GM12874 (cell line): ENCODE measurements at regions not wholly inside any gene's neighbourhood (a gene's known extent, or its start where the extent isn't known, plus 50 kb on each side); places are given as distances from the start of the nearest gene placed in this dataset.

Experiments used
- TF ChIP-seq, protein P1 (sequence below): IDR thresholded peaks from 2 replicates; pipeline ENCODE4 v1.5.1; 2011; ENCODE audit warnings: low read depth, mild to moderate bottlenecking, control low read depth, low read length, moderate library complexity; ENCODE audit not compliant: insufficient read depth

DNA sequence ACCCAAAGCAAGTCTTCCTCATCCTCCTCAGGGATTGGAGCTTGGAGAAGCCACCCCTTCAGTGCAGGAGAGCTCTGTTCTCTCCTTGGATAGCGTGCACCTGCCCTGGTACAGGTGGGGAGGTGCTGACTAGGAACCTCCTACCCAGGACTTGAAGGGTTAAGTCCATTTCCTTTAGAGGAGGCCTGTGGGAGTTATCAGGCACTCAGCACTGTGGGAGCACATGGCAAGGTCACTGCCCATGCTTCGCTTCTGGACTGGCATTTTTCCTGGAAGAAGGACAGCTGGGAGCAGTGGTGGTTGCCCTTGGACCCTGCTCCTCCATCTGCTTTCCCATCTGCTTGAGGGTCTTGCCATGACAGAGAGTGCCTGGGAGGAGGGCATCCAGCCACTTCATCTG is 142.8 kb downstream of the CXCL12 start:
- TF ChIP-seq, protein P1, sequence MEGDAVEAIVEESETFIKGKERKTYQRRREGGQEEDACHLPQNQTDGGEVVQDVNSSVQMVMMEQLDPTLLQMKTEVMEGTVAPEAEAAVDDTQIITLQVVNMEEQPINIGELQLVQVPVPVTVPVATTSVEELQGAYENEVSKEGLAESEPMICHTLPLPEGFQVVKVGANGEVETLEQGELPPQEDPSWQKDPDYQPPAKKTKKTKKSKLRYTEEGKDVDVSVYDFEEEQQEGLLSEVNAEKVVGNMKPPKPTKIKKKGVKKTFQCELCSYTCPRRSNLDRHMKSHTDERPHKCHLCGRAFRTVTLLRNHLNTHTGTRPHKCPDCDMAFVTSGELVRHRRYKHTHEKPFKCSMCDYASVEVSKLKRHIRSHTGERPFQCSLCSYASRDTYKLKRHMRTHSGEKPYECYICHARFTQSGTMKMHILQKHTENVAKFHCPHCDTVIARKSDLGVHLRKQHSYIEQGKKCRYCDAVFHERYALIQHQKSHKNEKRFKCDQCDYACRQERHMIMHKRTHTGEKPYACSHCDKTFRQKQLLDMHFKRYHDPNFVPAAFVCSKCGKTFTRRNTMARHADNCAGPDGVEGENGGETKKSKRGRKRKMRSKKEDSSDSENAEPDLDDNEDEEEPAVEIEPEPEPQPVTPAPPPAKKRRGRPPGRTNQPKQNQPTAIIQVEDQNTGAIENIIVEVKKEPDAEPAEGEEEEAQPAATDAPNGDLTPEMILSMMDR = no peak

DNA sequence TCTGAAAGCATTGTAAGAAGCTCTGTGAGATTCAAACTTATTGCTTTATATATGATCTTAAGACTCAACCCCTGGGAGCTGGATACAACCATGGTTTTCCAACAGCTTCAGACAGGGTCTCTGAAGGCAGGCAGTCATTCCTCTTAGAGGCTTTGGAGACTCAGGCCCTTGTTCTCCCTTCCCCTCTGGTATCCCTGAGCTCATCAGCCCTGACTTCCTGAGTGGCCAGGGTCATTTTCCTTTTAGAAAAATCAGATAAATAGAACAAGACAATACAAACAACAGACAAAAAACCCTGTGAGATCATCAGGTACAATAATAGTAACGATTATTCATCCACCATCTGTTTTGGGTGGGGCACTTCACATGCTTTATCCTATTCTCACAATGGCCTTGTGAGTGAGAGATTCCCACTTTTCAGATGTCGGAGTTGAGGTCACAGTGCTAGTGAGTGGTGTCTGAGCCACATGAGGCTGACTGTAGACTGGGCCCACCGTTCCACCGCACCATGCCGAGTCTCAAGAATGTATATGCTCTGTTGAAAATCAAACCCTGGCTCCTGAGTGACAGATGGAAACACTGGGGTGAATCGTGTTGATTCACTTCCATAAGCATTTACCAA is 144.2 kb downstream of the CXCL12 start:
- TF ChIP-seq, protein P1 = no peak

DNA sequence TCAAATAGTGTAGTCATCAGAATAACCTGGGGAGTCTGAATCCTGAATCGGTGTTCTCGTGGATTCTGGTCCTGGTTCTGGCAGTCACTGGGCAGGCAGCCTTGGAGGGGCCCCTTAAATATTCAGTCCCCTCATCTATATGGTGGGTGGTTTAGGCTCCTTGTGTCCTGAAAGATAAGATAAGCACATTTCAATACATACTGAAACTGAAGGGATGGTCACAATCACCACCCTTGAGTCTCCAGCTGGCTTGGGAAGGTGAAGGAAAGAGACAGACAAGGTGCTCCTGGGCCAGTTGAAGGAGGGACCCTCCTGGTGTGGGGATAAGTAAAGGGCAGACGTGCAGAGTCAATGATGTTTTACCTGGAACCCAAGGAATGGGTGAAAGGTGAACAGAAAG is 146.7 kb downstream of the CXCL12 start:
- TF ChIP-seq, protein P1 = no peak

DNA sequence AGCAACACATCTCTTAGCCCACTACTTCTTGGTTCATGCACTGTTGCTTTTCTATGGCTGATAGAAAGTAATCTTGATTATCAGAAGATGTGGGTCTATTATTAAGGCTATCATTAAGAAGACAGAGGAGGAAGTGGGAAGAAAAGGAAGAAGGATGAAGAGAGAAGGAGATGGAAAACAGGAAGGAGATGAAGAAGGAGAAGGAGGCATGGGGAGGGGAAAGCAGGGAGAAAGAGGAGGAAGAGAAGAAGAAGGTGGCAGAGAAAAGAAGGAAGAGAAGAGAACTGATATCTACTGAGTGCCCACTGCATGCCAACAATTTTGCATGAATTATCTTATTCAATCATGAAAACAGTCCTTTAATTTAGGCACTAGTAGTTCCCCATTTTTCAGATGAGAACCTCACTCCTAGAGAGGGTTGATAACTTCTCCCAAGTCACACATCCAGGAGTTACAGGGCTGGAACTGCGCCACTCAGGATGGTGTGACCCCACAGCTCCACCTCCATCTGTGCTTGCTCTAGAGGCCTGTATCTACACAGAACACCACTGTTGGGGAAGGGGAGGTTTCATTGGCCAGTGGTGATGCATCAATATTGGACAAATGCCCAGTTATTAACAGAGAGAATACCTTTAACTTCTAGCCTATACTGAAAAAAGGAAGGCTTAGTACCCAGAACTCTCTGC is 147.4 kb downstream of the CXCL12 start:
- TF ChIP-seq, protein P1 = no peak

DNA sequence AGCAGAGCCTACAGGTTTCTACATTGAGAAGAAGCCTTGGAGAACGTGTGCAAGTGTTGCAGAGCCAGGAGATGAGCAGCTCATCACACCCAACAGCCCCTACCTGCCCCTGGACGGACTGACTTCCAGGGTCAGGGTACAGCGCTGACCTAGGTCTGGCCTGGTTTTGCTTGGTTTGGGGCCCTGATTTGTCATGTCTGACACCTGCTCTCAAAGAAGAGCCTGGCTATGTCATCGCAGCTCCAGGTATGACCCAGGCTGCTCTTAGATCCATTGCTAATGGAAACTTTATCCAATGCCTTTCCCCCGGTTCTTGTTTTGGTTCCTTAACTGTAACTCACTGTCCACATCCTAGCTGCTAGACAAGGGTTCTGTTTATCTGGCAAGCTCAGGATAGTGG is 149.5 kb downstream of the CXCL12 start:
- TF ChIP-seq, protein P1 = no peak

DNA sequence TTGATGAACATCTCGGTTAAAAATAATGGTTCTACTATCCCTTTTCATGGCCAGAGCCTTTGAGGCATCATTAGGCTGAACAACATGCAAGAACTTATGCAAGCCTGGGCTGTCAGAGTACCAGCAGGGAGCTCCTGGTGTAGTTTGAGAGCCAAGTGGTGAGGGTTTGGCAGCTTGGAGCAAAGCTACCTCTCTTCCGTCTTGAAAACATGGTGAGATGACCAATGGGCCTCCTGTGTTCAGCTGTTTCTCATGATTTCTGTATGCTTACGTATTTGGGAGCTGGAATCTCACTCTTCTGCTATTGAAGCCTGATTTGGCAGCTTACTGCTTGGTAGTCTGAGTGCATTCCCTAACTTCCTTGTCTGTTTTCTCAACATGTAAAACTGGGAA is 150.4 kb downstream of the CXCL12 start:
- TF ChIP-seq, protein P1 = no peak

DNA sequence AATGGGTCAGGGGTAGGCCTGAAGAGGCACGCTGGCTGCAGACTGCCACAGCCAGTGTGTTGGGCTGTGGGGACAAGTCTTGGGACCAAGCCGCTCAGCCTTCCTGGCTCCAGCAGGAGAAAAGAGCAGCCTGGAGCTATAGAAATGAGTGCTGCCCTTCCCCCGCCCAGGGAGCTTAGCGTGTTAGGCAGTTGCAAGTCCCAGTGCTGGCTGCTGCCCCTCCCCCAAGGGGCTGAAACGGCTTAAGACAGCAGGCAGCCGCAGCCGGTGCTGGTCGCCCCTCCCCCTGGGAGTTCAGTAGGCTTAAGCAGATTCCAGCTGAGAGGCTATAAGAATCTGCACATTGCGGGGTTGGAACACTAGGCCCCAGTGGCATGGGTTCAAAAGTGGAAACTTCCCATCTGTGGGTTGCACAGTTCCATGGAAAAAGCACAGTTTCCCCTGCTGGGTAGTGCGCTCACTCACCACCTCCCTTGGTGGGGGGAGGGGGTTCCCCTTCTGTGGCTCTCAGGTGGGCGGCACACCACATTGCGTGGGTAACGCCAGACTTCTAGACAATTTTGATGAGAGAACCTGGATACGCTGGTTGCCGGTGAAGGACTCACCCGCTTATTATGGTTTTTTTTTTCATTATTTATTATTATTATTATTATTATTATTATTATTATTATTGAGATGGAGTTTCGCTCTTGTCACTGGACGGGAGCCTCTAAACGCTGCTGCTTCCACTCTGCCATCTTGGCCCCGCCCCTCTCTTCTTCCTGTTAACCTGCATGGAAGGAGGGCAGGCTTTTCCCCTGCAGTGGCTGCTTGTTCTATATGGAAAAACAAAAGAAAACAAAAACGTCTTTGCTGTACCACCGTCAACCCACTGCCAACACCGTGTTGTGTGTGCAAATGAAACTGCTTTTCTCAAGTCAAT is 151.1 kb downstream of the CXCL12 start:
- TF ChIP-seq, protein P1 = no peak
